ENCODE measurements at regions not wholly inside any gene's neighbourhood (a gene's known extent, or its start where the extent isn't known, plus 50 kb on each side); places are given as distances from the start of the nearest gene placed in this dataset.

GRCh38 chr1:81513796-81514354, 286.9 kb upstream of the ADGRL2 start:
- Histone ChIP-seq H3K56ac (replicated peaks; ENCODE audit: insufficient read length, low read depth, low read length) (no peak overlapping the region), H3K4me3 (ENCODE audit: extremely low read depth in 1 of 4, insufficient read depth in 2 of 4, low read depth in 3 of 4, low read length in 4 of 4) (no peak overlapping the region), H2AFZ (ENCODE audit: low read length) (no peak overlapping the region), H3K79me2 (ENCODE audit: control insufficient read depth in 1 of 2, insufficient read depth in 2 of 2, low read length in 2 of 2) (no peaks in the 10 kb centered on the region), H3K9me3 (ENCODE audit: insufficient read depth in 2 of 2, low read depth in 1 of 2, low read length in 1 of 2) (no peaks in the 10 kb centered on the region), H3K23ac (ENCODE audit: insufficient read length) (no peak overlapping the region), H3K14ac (ENCODE audit: insufficient read length) (no peak overlapping the region), H4K8ac (ENCODE audit: extremely low read depth, insufficient read depth, low read length) (no peak overlapping the region), H3K4me1 (replicated peaks in 1 of 4; ENCODE audit: control insufficient read depth in 3 of 4, insufficient read depth in 4 of 4, low read length in 3 of 4) (peaks cover 0 to 22% (median 12%) of the 10 kb centered on the region in 4 experiments; a peak in 6 of 7 replicates), H2BK15ac (ENCODE audit: low read length) (no peak overlapping the region), H2BK20ac (ENCODE audit: low read length) (no peak overlapping the region), H3K36me3 (ENCODE audit: control insufficient read depth in 2 of 4, insufficient read depth in 4 of 4, low read length in 3 of 4) (no peaks in the 10 kb centered on the region), H3K23me2 (ENCODE audit: low read depth, low read length) (no peaks in the 10 kb centered on the region; the same call in 1 of the 2 replicates), H3K18ac (ENCODE audit: extremely low read depth, low read length) (no peak overlapping the region), H2BK12ac (ENCODE audit: low read depth, low read length) (no peak overlapping the region), H2AK5ac (ENCODE audit: low read depth, low read length) (no peak overlapping the region), H3K4ac (replicated peaks; ENCODE audit: insufficient read length, low read depth, low read length) (no peak overlapping the region), H3K4me2 (ENCODE audit: insufficient read depth in 1 of 2, low read depth in 2 of 2, low read length in 2 of 2) (no peak overlapping the region), H4K91ac (replicated peaks; ENCODE audit: insufficient read length, low read length) (no peak overlapping the region), H3K9ac (replicated peaks in 1 of 4; ENCODE audit: extremely low read depth in 1 of 4, low read depth in 3 of 4, low read length in 3 of 4) (no peak overlapping the region), H4K5ac (ENCODE audit: insufficient read length, low read depth, low read length) (no peak overlapping the region), H3K27ac (ENCODE audit: low read depth, low read length) (no peak overlapping the region), H2BK5ac (ENCODE audit: low read depth, low read length) (no peak overlapping the region), H3K79me1 (ENCODE audit: low read depth, low read length) (no peaks in the 10 kb centered on the region), H3K27me3 (replicated peaks in 1 of 4; ENCODE audit: control insufficient read depth in 3 of 4, extremely low read depth in 1 of 4, insufficient read depth in 3 of 4, low read length in 3 of 4) (no peaks in the 10 kb centered on the region), H4K20me1 (replicated peaks in 1 of 2; ENCODE audit: control insufficient read depth in 1 of 2, insufficient read depth in 2 of 2, low read length in 2 of 2) (no peaks in the 10 kb centered on the region), H2BK120ac (replicated peaks; ENCODE audit: low read depth, low read length) (no peak overlapping the region)
- FAIRE-seq (no peak), DNase-seq (ENCODE audit: low read depth in 1 of 2, low spot score in 2 of 2) (no peak)
- POLR2A ChIA-PET (ENCODE audit: partially characterized antibody): no interaction called here
- 92% methylated on average over 2 of the region's 2 CpGs; no CpG with 5 or more reads in 1 of the 2 experiments for WGBS, 2 experiments (ENCODE audit: extremely low coverage in 1 of 2, insufficient coverage in 1 of 2, insufficient read length in 1 of 2, insufficient replicate concordance in 2 of 2, low coverage in 1 of 2, low lambda C conversion rate in 2 of 2, missing lambda C conversion rate in 1 of 2)
- no peak for TF ChIP-seq EP300 (IDR thresholded peaks at IDR 0.05; ENCODE audit: borderline replicate concordance in 1 of 2, low read depth in 2 of 2, low read length in 2 of 2)
- TF ChIP-seq RAD21 (IDR thresholded peaks at IDR 0.05 in 1 of 2, conservative IDR thresholded peaks at IDR 0.05 in 1 of 2; ENCODE audit: low read depth in 2 of 2, low read length in 2 of 2): no peak
- CTCF ChIA-PET (ENCODE audit: partially characterized antibody): interaction anchor here (1.0 kb wide), 1 partner anchor 247 kb away, joined by 3 read pairs; no protein-coding TSS in a partner anchor

All from H1 (cell line).